NB4 (cell line): ENCODE measurements at regions not wholly inside any gene's neighbourhood (a gene's known extent, or its start where the extent isn't known, plus 50 kb on each side); places are given as distances from the start of the nearest gene placed in this dataset.

Experiments
- CTCF ChIP-seq: IDR thresholded peaks from one replicate; pipeline ENCODE4 v1.5.1; 2012; ENCODE audit warnings: low read depth, low read length
- MYC ChIP-seq: IDR thresholded peaks from 2 replicates; pipeline ENCODE4 v1.6.1; 2011; ENCODE audit warnings: low read depth, low read length

GRCh38 chr3:147775816-147776530 lies 366.8 kb downstream of the ZIC1 start:
- TF ChIP-seq CTCF (no peak), MYC (no peak)
